RWPE1 (cell line): ENCODE measurements at regions not wholly inside any gene's neighbourhood (a gene's known extent, or its start where the extent isn't known, plus 50 kb on each side); places are given as distances from the start of the nearest gene placed in this dataset.

Experiments used
- CTCF ChIA-PET: fragments of 350-600 bp; sonication (Branson Sonifier 250); formaldehyde crosslinking; extraction: SDS; loops from one replicate; lab custom pipeline; 2021; lab: Yijun Ruan, JAX
- POLR2A ChIA-PET: fragments of 400-600 bp; formaldehyde crosslinking; extraction: SDS; loops from one replicate; lab custom pipeline; 2020; ENCODE audit warnings: antibody characterized with exemption; ENCODE audit not compliant: low non-redundant PET; lab: Yijun Ruan, JAX
- DNase-seq: peaks from one replicate; pipeline ENCODE4 v3.0.0; 2012; ENCODE audit warnings: low spot score
- H3K27ac ChIP-seq: fragments of 450-650 bp; 2 replicates; pipeline ENCODE4 v1.5.1; 2017
- CTCF ChIP-seq: fragments of 450-650 bp; conservative IDR thresholded peaks from 2 replicates; pipeline ENCODE4 v1.5.1; 2017; ENCODE audit warnings: low read depth, mild to moderate bottlenecking

- CTCF ChIA-PET, result no interaction called here
Measured at GRCh38 chr13:50140153-50140552, 124.9 kb downstream of the KCNRG start.

GRCh38 chr13:50140581-50141374 lies 125.5 kb downstream of the KCNRG start:
- H3K27ac ChIP-seq, result no peak overlapping the region
- CTCF ChIA-PET, result interaction anchor here (0.7 kb wide), 1 partner anchor 13 kb away, joined by 3 read pairs; no protein-coding TSS in a partner anchor
- TF ChIP-seq CTCF, result no peak
- POLR2A ChIA-PET, result no interaction called here
- DNase-seq, result no peak

More at GRCh38 chr13:50140153-50140552, 124.9 kb downstream of the KCNRG start:
- H3K27ac ChIP-seq, result no peak overlapping the region
- POLR2A ChIA-PET, result no interaction called here
- DNase-seq, result no peak
- TF ChIP-seq CTCF, result no peak

- no peak for TF ChIP-seq CTCF
- ChIA-PET CTCF (no interaction called here), POLR2A (no interaction called here)
- no peak for DNase-seq
- no peak overlapping the region for H3K27ac ChIP-seq
Measured at GRCh38 chr13:50141375-50141975, 126.2 kb downstream of the KCNRG start.

GRCh38 chr13:50144246-50145160 lies 129.3 kb downstream of the KCNRG start:
- POLR2A ChIA-PET, result no interaction called here
- H3K27ac ChIP-seq, result no peak overlapping the region

GRCh38 chr13:50149214-50149613 lies 134.0 kb downstream of the KCNRG start:
- no peak overlapping the region for H3K27ac ChIP-seq
- ChIA-PET POLR2A (no interaction called here), CTCF (interaction anchor here (0.6 to 1.1 kb wide), 4 partner anchors 56 to 714 kb away, joined by 3 to 5 read pairs (median 3); no protein-coding TSS in a partner anchor)
- no peak for DNase-seq
- TF ChIP-seq CTCF, result no peak

More at GRCh38 chr13:50144246-50145160, 129.3 kb downstream of the KCNRG start:
- no peak for DNase-seq
- CTCF ChIA-PET, result interaction anchor here (0.6 kb wide), 1 partner anchor 18 kb away, joined by 3 read pairs; no protein-coding TSS in a partner anchor
- TF ChIP-seq CTCF, result no peak

GRCh38 chr13:50149932-50150331 lies 134.7 kb downstream of the KCNRG start:
- POLR2A ChIA-PET, result no interaction called here
- no peak for TF ChIP-seq CTCF
- CTCF ChIA-PET, result interaction anchor here (0.6 to 1.1 kb wide), 2 partner anchors 651 to 713 kb away, joined by 3 read pairs; no protein-coding TSS in a partner anchor
- no peak overlapping the region for H3K27ac ChIP-seq
- no peak for DNase-seq
